ENCODE measurements at regions not wholly inside any gene's neighbourhood (a gene's known extent, or its start where the extent isn't known, plus 50 kb on each side); places are given as distances from the start of the nearest gene placed in this dataset.

GRCh38 chr4:117478702-117479101 is 393.3 kb upstream of the TRAM1L1 start:
- H3K9me3 ChIP-seq (ENCODE audit: low read length) = no peaks in the 10 kb centered on the region
- no peak overlapping the region for H3K4me3 ChIP-seq (ENCODE audit: low read length)
- peaks cover 5% of the 10 kb centered on the region for H3K4me1 ChIP-seq (ENCODE audit: insufficient read depth, low read length)
- H2AFZ ChIP-seq (ENCODE audit: low read depth, low read length) = no peak overlapping the region
- no peaks in the 10 kb centered on the region for H3K36me3 ChIP-seq (ENCODE audit: insufficient read depth, low read length)
- no peaks in the 10 kb centered on the region for H3K27me3 ChIP-seq (ENCODE audit: insufficient read depth, low read length)

GRCh38 chr4:117479673-117480072 is 394.3 kb upstream of the TRAM1L1 start:
- no peaks in the 10 kb centered on the region for H3K9me3 ChIP-seq (ENCODE audit: low read length)
- H3K4me1 ChIP-seq (ENCODE audit: insufficient read depth, low read length) = peaks cover 6% of the 10 kb centered on the region
- H3K27me3 ChIP-seq (ENCODE audit: insufficient read depth, low read length) = no peaks in the 10 kb centered on the region
- H3K36me3 ChIP-seq (ENCODE audit: insufficient read depth, low read length) = no peaks in the 10 kb centered on the region
- H2AFZ ChIP-seq (ENCODE audit: low read depth, low read length) = no peak overlapping the region
- H3K4me3 ChIP-seq (ENCODE audit: low read length) = no peak overlapping the region

GRCh38 chr4:117481742-117482141 is 396.4 kb upstream of the TRAM1L1 start:
- Histone ChIP-seq H3K9me3 (ENCODE audit: low read length) (no peaks in the 10 kb centered on the region), H3K4me1 (ENCODE audit: insufficient read depth, low read length) (peaks cover 6% of the 10 kb centered on the region), H3K27me3 (ENCODE audit: insufficient read depth, low read length) (no peaks in the 10 kb centered on the region), H2AFZ (ENCODE audit: low read depth, low read length) (no peak overlapping the region), H3K4me3 (ENCODE audit: low read length) (no peak overlapping the region), H3K36me3 (ENCODE audit: insufficient read depth, low read length) (no peaks in the 10 kb centered on the region)

- Histone ChIP-seq H2AFZ (ENCODE audit: low read depth, low read length) (no peak overlapping the region), H3K36me3 (ENCODE audit: insufficient read depth, low read length) (no peaks in the 10 kb centered on the region), H3K4me3 (ENCODE audit: low read length) (no peak overlapping the region), H3K27me3 (ENCODE audit: insufficient read depth, low read length) (no peaks in the 10 kb centered on the region), H3K9me3 (ENCODE audit: low read length) (no peaks in the 10 kb centered on the region), H3K4me1 (ENCODE audit: insufficient read depth, low read length) (peaks cover 9% of the 10 kb centered on the region)
Observed at GRCh38 chr4:117488692-117489091, 403.3 kb upstream of the TRAM1L1 start.

GRCh38 chr4:117489107-117489506 is 403.7 kb upstream of the TRAM1L1 start:
- Histone ChIP-seq H3K36me3 (ENCODE audit: insufficient read depth, low read length) (no peaks in the 10 kb centered on the region), H2AFZ (ENCODE audit: low read depth, low read length) (no peak overlapping the region), H3K4me1 (ENCODE audit: insufficient read depth, low read length) (peaks cover 7% of the 10 kb centered on the region), H3K27me3 (ENCODE audit: insufficient read depth, low read length) (no peaks in the 10 kb centered on the region), H3K9me3 (ENCODE audit: low read length) (no peaks in the 10 kb centered on the region), H3K4me3 (ENCODE audit: low read length) (no peak overlapping the region)

GRCh38 chr4:117491516-117491915 is 406.1 kb upstream of the TRAM1L1 start:
- Histone ChIP-seq H3K36me3 (ENCODE audit: insufficient read depth, low read length) (no peaks in the 10 kb centered on the region), H3K4me3 (ENCODE audit: low read length) (no peak overlapping the region), H3K27me3 (ENCODE audit: insufficient read depth, low read length) (no peaks in the 10 kb centered on the region), H3K9me3 (ENCODE audit: low read length) (no peaks in the 10 kb centered on the region), H3K4me1 (ENCODE audit: insufficient read depth, low read length) (peaks cover 7% of the 10 kb centered on the region), H2AFZ (ENCODE audit: low read depth, low read length) (no peak overlapping the region)

GRCh38 chr4:117495802-117496201 is 410.4 kb upstream of the TRAM1L1 start:
- H2AFZ ChIP-seq (ENCODE audit: low read depth, low read length) = no peak overlapping the region
- H3K9me3 ChIP-seq (ENCODE audit: low read length) = no peaks in the 10 kb centered on the region
- H3K4me1 ChIP-seq (ENCODE audit: insufficient read depth, low read length) = peaks cover 7% of the 10 kb centered on the region
- H3K4me3 ChIP-seq (ENCODE audit: low read length) = no peak overlapping the region
- H3K27me3 ChIP-seq (ENCODE audit: insufficient read depth, low read length) = no peaks in the 10 kb centered on the region
- no peaks in the 10 kb centered on the region for H3K36me3 ChIP-seq (ENCODE audit: insufficient read depth, low read length)

- Histone ChIP-seq H3K27me3 (ENCODE audit: insufficient read depth, low read length) (no peaks in the 10 kb centered on the region), H3K9me3 (ENCODE audit: low read length) (no peaks in the 10 kb centered on the region), H2AFZ (ENCODE audit: low read depth, low read length) (no peak overlapping the region), H3K4me1 (ENCODE audit: insufficient read depth, low read length) (peaks cover 4% of the 10 kb centered on the region), H3K4me3 (ENCODE audit: low read length) (no peak overlapping the region), H3K36me3 (ENCODE audit: insufficient read depth, low read length) (no peaks in the 10 kb centered on the region)
Observed at GRCh38 chr4:117512414-117512813, 427.0 kb upstream of the TRAM1L1 start.

- no peaks in the 10 kb centered on the region for H3K27me3 ChIP-seq (ENCODE audit: insufficient read depth, low read length)
- no peaks in the 10 kb centered on the region for H3K9me3 ChIP-seq (ENCODE audit: low read length)
- H3K4me1 ChIP-seq (ENCODE audit: insufficient read depth, low read length) = peaks cover 4% of the 10 kb centered on the region
Observed at GRCh38 chr4:117514391-117515175, 429.2 kb upstream of the TRAM1L1 start.

GRCh38 chr4:117515921-117516320 is 430.5 kb upstream of the TRAM1L1 start:
- Histone ChIP-seq H3K4me3 (ENCODE audit: low read length) (no peak overlapping the region), H3K27me3 (ENCODE audit: insufficient read depth, low read length) (no peaks in the 10 kb centered on the region), H2AFZ (ENCODE audit: low read depth, low read length) (no peak overlapping the region), H3K4me1 (ENCODE audit: insufficient read depth, low read length) (peaks cover 4% of the 10 kb centered on the region), H3K36me3 (ENCODE audit: insufficient read depth, low read length) (no peaks in the 10 kb centered on the region), H3K9me3 (ENCODE audit: low read length) (no peaks in the 10 kb centered on the region)

More at GRCh38 chr4:117514391-117515175, 429.2 kb upstream of the TRAM1L1 start:
- Histone ChIP-seq H3K36me3 (ENCODE audit: insufficient read depth, low read length) (no peaks in the 10 kb centered on the region), H3K4me3 (ENCODE audit: low read length) (no peak overlapping the region), H2AFZ (ENCODE audit: low read depth, low read length) (no peak overlapping the region)

- no peaks in the 10 kb centered on the region for H3K9me3 ChIP-seq (ENCODE audit: low read length)
- no peaks in the 10 kb centered on the region for H3K4me1 ChIP-seq (ENCODE audit: insufficient read depth, low read length)
- no peaks in the 10 kb centered on the region for H3K36me3 ChIP-seq (ENCODE audit: insufficient read depth, low read length)
- no peak overlapping the region for H2AFZ ChIP-seq (ENCODE audit: low read depth, low read length)
- H3K4me3 ChIP-seq (ENCODE audit: low read length) = no peak overlapping the region
- H3K27me3 ChIP-seq (ENCODE audit: insufficient read depth, low read length) = no peaks in the 10 kb centered on the region
Observed at GRCh38 chr4:117527601-117528000, 442.2 kb upstream of the TRAM1L1 start.

- H3K36me3 ChIP-seq (ENCODE audit: insufficient read depth, low read length) = no peaks in the 10 kb centered on the region
- no peaks in the 10 kb centered on the region for H3K27me3 ChIP-seq (ENCODE audit: insufficient read depth, low read length)
- H3K4me1 ChIP-seq (ENCODE audit: insufficient read depth, low read length) = no peaks in the 10 kb centered on the region
- no peak overlapping the region for H3K4me3 ChIP-seq (ENCODE audit: low read length)
- H2AFZ ChIP-seq (ENCODE audit: low read depth, low read length) = no peak overlapping the region
- no peaks in the 10 kb centered on the region for H3K9me3 ChIP-seq (ENCODE audit: low read length)
Observed at GRCh38 chr4:117529401-117529800, 444.0 kb upstream of the TRAM1L1 start.

- no peak overlapping the region for H2AFZ ChIP-seq (ENCODE audit: low read depth, low read length)
- H3K27me3 ChIP-seq (ENCODE audit: insufficient read depth, low read length) = no peaks in the 10 kb centered on the region
- no peak overlapping the region for H3K4me3 ChIP-seq (ENCODE audit: low read length)
- no peaks in the 10 kb centered on the region for H3K36me3 ChIP-seq (ENCODE audit: insufficient read depth, low read length)
- no peaks in the 10 kb centered on the region for H3K9me3 ChIP-seq (ENCODE audit: low read length)
- no peaks in the 10 kb centered on the region for H3K4me1 ChIP-seq (ENCODE audit: insufficient read depth, low read length)
Observed at GRCh38 chr4:117533501-117533900, 448.1 kb upstream of the TRAM1L1 start.

GRCh38 chr4:117545039-117545438 is 459.7 kb upstream of the TRAM1L1 start:
- Histone ChIP-seq H3K4me3 (ENCODE audit: low read length) (no peak overlapping the region), H3K36me3 (ENCODE audit: insufficient read depth, low read length) (no peaks in the 10 kb centered on the region), H3K9me3 (ENCODE audit: low read length) (no peaks in the 10 kb centered on the region), H3K27me3 (ENCODE audit: insufficient read depth, low read length) (no peaks in the 10 kb centered on the region), H3K4me1 (ENCODE audit: insufficient read depth, low read length) (no peaks in the 10 kb centered on the region), H2AFZ (ENCODE audit: low read depth, low read length) (no peak overlapping the region)

All from neuron (in vitro differentiated cells).